Choroid plexus epithelial cell (primary cell): ENCODE measurements at regions not wholly inside any gene's neighbourhood (a gene's known extent, or its start where the extent isn't known, plus 50 kb on each side); places are given as distances from the start of the nearest gene placed in this dataset.

Source experiments
- DNase-seq: peaks from one replicate; pipeline ENCODE4 v3.0.0-alpha.2; 2010; ENCODE audit warnings: low read depth
- H3K4me3 ChIP-seq: 2 replicates; pipeline ENCODE4 v1.5.1; 2011; ENCODE audit warnings: low read depth, mild to moderate bottlenecking, control low read depth, low read length, moderate library complexity
- TF ChIP-seq, protein P1 (sequence below): conservative IDR thresholded peaks from 2 replicates; pipeline ENCODE4 v1.5.1; 2011; ENCODE audit warnings: low read depth, mild to moderate bottlenecking, control low read depth, inconsistent platforms, low read length, moderate library complexity

DNA sequence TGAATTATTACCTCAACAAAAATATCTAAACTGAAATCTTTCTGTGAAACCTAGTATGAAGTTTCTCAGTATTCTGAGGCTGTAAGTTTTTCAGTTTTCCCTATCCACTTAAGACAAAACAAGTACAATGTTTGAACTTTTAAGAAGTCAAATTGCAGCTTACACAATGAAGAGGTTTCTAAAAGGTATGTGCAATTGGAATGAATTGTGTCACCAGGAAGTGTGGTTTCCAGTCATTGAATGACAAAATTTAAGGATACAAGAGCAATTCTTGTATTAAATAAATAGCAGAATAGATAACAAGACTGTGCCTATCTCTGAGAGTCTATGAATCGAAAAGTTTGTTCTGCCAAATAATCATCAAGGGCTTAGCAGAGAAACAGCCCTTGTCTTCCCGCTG lies 207.3 kb downstream of the ANKRD50 start:
- DNase-seq = peak; percentile 23
- no peak overlapping the region for H3K4me3 ChIP-seq
- TF ChIP-seq, protein P1, sequence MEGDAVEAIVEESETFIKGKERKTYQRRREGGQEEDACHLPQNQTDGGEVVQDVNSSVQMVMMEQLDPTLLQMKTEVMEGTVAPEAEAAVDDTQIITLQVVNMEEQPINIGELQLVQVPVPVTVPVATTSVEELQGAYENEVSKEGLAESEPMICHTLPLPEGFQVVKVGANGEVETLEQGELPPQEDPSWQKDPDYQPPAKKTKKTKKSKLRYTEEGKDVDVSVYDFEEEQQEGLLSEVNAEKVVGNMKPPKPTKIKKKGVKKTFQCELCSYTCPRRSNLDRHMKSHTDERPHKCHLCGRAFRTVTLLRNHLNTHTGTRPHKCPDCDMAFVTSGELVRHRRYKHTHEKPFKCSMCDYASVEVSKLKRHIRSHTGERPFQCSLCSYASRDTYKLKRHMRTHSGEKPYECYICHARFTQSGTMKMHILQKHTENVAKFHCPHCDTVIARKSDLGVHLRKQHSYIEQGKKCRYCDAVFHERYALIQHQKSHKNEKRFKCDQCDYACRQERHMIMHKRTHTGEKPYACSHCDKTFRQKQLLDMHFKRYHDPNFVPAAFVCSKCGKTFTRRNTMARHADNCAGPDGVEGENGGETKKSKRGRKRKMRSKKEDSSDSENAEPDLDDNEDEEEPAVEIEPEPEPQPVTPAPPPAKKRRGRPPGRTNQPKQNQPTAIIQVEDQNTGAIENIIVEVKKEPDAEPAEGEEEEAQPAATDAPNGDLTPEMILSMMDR = no peak

- DNase-seq = no peak
- no peak overlapping the region for H3K4me3 ChIP-seq
- TF ChIP-seq, protein P1 = no peak
Measured at GRCh38 chr4:124509151-124509550, 203.4 kb downstream of the ANKRD50 start.

DNA sequence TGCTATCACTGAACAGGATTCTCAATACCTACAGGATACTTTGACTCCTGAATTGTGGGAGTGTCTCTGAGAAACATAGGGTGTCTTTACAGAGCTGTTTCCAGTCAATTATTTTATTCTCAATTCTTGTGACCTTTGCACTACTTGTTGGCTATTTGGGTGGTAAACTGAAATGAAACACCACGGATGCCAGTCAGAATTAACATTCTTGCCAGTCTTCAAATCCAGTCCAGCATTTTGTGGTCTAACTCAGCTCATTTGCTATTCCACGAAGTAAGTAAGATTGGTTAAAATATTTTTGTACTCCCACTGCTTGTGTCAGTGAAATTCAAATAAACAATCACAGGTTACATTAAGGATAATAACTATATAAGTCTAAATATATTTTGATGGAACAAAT lies 197.9 kb downstream of the ANKRD50 start:
- no peak for DNase-seq
- H3K4me3 ChIP-seq = no peak overlapping the region
- TF ChIP-seq, protein P1 = no peak

DNA sequence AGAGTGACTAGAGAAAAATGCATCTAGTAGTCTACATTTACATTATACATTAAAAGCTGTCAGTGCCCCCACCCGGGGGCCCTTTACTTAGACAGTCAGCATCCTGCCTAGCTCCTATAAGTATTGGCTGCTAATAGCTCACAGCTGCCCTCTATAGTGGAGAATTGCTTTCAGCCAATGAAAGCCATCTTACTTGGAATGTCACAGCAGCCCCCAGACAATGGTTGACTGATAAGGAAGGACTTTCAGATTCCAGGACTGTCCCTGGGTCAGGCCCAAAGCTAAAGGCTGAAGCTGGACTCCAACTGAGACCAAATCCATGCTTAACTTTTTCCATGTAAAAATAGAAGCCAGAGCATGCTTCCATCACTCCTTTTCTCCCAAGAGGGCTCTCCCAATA lies 196.9 kb downstream of the ANKRD50 start:
- DNase-seq = no peak
- H3K4me3 ChIP-seq = no peak overlapping the region
- TF ChIP-seq, protein P1 = no peak

DNA sequence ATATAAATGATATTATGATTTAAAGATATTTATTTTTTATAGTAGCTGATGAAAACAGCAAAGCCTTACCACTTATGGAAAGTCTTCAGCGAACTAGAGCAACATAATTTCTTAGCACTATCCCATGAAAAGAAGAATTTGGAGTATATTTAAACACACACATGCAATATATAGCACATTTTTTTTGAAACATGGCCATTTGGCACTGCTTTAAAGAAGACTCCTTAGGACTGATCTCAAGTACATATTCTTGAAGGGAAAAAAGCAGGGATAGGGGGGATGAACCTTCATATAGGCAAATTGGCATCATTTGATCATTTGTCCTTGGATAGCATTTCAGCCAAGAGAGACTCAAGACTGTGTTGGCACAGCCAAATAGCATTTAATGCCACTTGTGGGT lies 193.3 kb downstream of the ANKRD50 start:
- TF ChIP-seq, protein P1 = no peak
- no peak overlapping the region for H3K4me3 ChIP-seq
- no peak for DNase-seq

- H3K4me3 ChIP-seq = no peak overlapping the region
- no peak for DNase-seq
- TF ChIP-seq, protein P1 = no peak
Measured at GRCh38 chr4:124523816-124524215, 188.7 kb downstream of the ANKRD50 start.

DNA sequence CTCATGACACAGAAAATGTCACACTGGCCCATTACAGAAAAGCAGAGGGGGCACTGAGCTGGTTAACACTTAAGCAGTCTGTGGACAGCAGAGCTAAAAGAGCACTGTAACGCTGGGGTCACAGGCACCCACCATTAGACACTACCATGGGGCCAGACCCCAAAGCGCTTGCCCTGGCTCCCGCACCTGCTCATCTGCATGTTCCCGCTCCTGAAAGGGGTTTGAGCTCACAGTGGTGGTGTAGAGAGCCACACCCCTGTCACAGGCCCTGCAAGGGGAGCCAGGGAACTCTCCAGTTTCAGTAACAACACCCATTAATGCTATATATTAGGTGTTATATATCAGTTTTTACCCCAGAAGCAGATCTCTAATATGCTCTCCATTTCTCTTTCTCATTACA lies 187.0 kb downstream of the ANKRD50 start:
- no peak overlapping the region for H3K4me3 ChIP-seq
- TF ChIP-seq, protein P1 = no peak
- no peak for DNase-seq
